Heart left ventricle (tissue), 16 donors: ENCODE measurements at regions not wholly inside any gene's neighbourhood (a gene's known extent, or its start where the extent isn't known, plus 50 kb on each side); places are given as distances from the start of the nearest gene placed in this dataset.

ENCODE experiments used
- ATAC-seq, 4 donors: fragments of 200-7000 bp; cut with Tn5 transposase; one replicate each; pipeline ENCODE4 v1.9.1; 2020 to 2022; ENCODE audit warnings: moderate library complexity in 4 of 4, mild to moderate bottlenecking in 3 of 4, moderate number of reproducible peaks in 1 of 4
- DNase-seq, 5 donors: peaks; one replicate each; pipeline ENCODE4 v3.0.0-alpha.2; 2020
- H3K27ac ChIP-seq, 12 donors: fragments of 200-600 bp; sonication (generic) in 4 of 12; one replicate each; pipeline versions ENCODE4 v1.5.0 to v1.8.0; 2016 to 2022; ENCODE audit warnings: mild to moderate bottlenecking in 2 of 12
- H3K27me3 ChIP-seq, 9 donors: fragments of 200-600 bp; sonication (generic) in 2 of 9; one replicate each; pipeline versions ENCODE4 v1.5.1 to v1.8.0; 2016 to 2022; ENCODE audit warnings: mild to moderate bottlenecking in 3 of 9
- H3K36me3 ChIP-seq, 9 donors: fragments of 200-600 bp; sonication (generic) in 2 of 9; one replicate each; pipeline versions ENCODE4 v1.5.0 to v1.8.0; 2018 to 2022; ENCODE audit warnings: mild to moderate bottlenecking in 2 of 9
- H3K4me1 ChIP-seq, 12 donors: fragments of 200-600 bp; sonication (generic) in 4 of 12; one replicate each; pipeline versions ENCODE4 v1.5.0 to v1.8.0; 2016 to 2022; ENCODE audit warnings: mild to moderate bottlenecking in 3 of 12
- H3K4me3 ChIP-seq, 12 donors: fragments of 200-600 bp; sonication (generic) in 4 of 12; one replicate each; pipeline versions ENCODE4 v1.5.0 to v1.8.0; 2017 to 2022; ENCODE audit warnings: mild to moderate bottlenecking in 9 of 12, moderate library complexity in 4 of 12
- H3K9me3 ChIP-seq, 12 donors: fragments of 200-600 bp; sonication (generic) in 4 of 12; one replicate each; pipeline versions ENCODE4 v1.5.0 to v1.8.0; 2016 to 2022; ENCODE audit warnings: mild to moderate bottlenecking in 1 of 12
- POLR2A ChIP-seq, 2 donors: fragments of 450-650 bp; IDR thresholded peaks; one replicate each; pipeline ENCODE4 v1.6.1; 2017; ENCODE audit warnings: antibody characterized with exemption in 2 of 2, mild to moderate bottlenecking in 2 of 2, moderate library complexity in 2 of 2
- WGBS, 4 donors: extraction: QIAGEN DNeasy Blood & Tissue Kit in 2 of 4; methylation state at CpG; one replicate each; pipeline versions ENCODE4 v1.1.5 to v1.1.7; 2013 to 2018; 5-methylcytosine and 5-hydroxymethylcytosine counted together
- intact Hi-C, 10 donors: fragments of 100-400 bp; cut with DNase I; formaldehyde crosslinking; loops; one replicate each; pipeline versions ENCODE4 v1.11.1 to v1.14.2; 2022
- TF ChIP-seq, protein P1 (sequence below), 12 donors: fragments of 200-600 bp; sonication (generic) in 4 of 12; IDR thresholded peaks; one replicate each; pipeline versions ENCODE4 v1.5.0 to v1.8.0; 2018 to 2022; ENCODE audit warnings: antibody characterized with exemption in 12 of 12, mild to moderate bottlenecking in 5 of 12
- donor health status: ischemic (EF 13 %, LVEDD 7.1; RV severe dilation, severe dysfunction).
- donor health status: healthy with polysubstance abuse.
- donor health status: DM: no; HTN: yes; CAD: no.
- donor health status: DM: no; HTN: no; CAD: no.
- donor health status: ischemic (EF 25% LVEDD 6.9; RV normal size, moderate dysfunction).
- donor health status: ischemic (EF 25% LVEDD 5.7; RV mildly dilated, moderate dysfunction).
- donor health status: healthy.
- donor health status: DM: yes; HTN: yes; CAD: no.
- donor health status: ischemic (EF 35%, LVEDD 5.7; RV mildly dilated, moderate dysfunction).
- donor health status: nonischemic (EF 11% LVEDD 7.7; RV severe dilation, severe dysfunction).
- donor health status: DM: yes; HTN: yes; CAD: no.
- donor health status: PGD.
- donor health status: ischemic (EF 29% LVEDD 5.4; RV normal size, mild dysfunction).
- donor health status: nonischemic (EF 23%, LVEDD 6.1; RV moderate dilation, normal function).

DNA sequence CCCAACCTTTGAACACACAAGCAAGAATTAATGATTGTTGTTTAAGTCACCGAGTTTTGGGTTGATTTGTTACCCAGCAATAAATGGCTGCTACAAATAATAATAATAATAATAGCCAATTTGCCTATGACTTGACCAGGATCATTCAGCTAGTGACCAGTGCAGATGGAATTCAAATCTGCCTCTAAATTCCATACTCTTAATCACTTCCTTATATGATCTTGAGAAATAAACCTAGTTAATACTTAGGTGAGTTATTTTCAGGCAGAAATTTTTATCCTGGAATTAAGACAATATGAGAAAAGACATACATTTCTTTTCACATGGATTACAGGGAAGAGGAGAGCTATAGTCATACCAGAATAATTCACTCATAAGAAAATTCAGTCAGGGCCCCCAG lies 116.0 kb upstream of the GALNT15 start:
- WGBS, 4 donors = 89 to 96% (median 90%) methylated on average over 1 of the region's 1 CpG
- H3K27me3 ChIP-seq = no peaks in the 10 kb centered on the region
- no peaks in the 10 kb centered on the region for H3K9me3 ChIP-seq
- DNase-seq (no peak), ATAC-seq (no peak)
- H3K27ac ChIP-seq = peak overlapping the region in 6 of 12 donors; percentile 72 to 84 (median 74)
- H3K4me3 ChIP-seq = no peak overlapping the region
- H3K36me3 ChIP-seq = no peaks in the 10 kb centered on the region
- intact Hi-C loops = loop anchor here in 2 of 10 donors (5.0 to 10.0 kb wide), 3 partner anchors 74 to 496 kb away; no protein-coding TSS in a partner anchor
- peaks cover 0 to 34% (median 21%) of the 10 kb centered on the region in 12 donors for H3K4me1 ChIP-seq
- no peak for TF ChIP-seq POLR2A (IDR thresholded peaks at IDR 0.05)
- TF ChIP-seq, protein P1, sequence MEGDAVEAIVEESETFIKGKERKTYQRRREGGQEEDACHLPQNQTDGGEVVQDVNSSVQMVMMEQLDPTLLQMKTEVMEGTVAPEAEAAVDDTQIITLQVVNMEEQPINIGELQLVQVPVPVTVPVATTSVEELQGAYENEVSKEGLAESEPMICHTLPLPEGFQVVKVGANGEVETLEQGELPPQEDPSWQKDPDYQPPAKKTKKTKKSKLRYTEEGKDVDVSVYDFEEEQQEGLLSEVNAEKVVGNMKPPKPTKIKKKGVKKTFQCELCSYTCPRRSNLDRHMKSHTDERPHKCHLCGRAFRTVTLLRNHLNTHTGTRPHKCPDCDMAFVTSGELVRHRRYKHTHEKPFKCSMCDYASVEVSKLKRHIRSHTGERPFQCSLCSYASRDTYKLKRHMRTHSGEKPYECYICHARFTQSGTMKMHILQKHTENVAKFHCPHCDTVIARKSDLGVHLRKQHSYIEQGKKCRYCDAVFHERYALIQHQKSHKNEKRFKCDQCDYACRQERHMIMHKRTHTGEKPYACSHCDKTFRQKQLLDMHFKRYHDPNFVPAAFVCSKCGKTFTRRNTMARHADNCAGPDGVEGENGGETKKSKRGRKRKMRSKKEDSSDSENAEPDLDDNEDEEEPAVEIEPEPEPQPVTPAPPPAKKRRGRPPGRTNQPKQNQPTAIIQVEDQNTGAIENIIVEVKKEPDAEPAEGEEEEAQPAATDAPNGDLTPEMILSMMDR (IDR thresholded peaks at IDR 0.05) = no peak

DNA sequence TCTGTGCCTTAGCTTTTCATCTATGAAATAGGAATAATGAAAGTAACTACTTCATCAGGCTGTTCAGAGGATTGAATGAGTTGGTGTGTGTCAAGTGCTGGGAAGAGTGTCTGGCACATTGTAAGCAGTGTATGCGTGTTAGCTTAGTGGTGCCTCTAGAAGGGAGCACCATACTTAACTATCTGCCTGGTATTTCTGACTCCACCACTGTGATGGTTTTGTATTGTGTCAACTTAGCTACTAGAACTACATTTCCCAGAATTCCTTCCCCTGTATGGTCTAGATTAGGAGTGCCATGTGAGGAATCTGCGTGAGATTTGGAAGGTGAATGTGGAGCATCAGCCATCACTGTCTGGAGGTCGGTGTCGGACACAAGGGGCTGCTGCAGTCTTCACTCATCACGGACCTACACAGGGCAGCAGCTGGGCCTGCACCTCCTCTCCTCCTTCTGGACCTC lies 115.4 kb upstream of the GALNT15 start:
- Histone ChIP-seq H3K27ac (peak overlapping the region in 8 of 12 donors; percentile 71 to 86 (median 74)), H3K4me3 (no peak overlapping the region), H3K36me3 (no peaks in the 10 kb centered on the region), H3K4me1 (peaks cover 0 to 30% (median 20%) of the 10 kb centered on the region in 12 donors), H3K27me3 (no peaks in the 10 kb centered on the region), H3K9me3 (no peaks in the 10 kb centered on the region)
- TF ChIP-seq, protein P1 (IDR thresholded peaks at IDR 0.05) = no peak
- TF ChIP-seq POLR2A (IDR thresholded peaks at IDR 0.05) = no peak
- DNase-seq (no peak), ATAC-seq (no peak)
- WGBS, 4 donors = 92 to 100% (median 95%) methylated on average over 5 of the region's 5 CpGs
- intact Hi-C loops = loop anchor here in 2 of 10 donors (5.0 to 10.0 kb wide), 3 partner anchors 73 to 496 kb away; no protein-coding TSS in a partner anchor

DNA sequence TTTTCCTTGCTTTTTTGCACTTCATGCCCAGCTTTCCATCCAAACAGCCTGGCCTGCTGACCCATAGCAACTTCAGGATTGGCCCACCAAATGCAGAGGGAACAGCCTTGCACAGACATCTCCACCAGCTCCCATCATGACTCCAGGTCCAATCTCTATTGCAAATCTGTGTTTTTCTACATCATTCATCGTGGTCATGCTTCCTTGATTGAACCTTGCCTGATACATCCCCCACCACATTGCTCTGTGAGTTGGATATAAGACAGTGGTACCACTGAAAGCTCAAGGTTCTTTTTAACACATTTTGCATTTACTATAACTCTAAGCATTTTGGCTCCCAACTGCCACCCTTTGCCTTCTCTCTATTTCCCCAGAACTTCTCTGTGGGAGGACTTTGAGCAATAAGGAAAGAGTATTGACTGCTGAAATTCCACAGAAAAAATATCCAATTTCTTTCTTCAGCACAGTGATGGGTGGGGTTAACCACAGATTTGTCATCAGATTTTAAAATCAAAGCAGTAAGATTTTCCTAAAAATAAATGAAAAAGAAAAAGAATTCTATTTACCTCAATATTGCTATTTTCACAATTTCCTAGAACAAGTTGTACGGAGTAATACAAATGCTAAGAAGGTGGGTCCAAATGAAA lies 114.6 kb upstream of the GALNT15 start:
- ATAC-seq (peak in 2 of 4 donors; percentile 9 to 23), DNase-seq (no peak)
- intact Hi-C loops = loop anchor here in 3 of 10 donors (5.0 to 10.0 kb wide), 4 partner anchors 52 to 495 kb away; no protein-coding TSS in a partner anchor
- H3K27ac ChIP-seq = peak overlapping the region in 9 of 12 donors; percentile 41 to 86 (median 73)
- 71 to 80% (median 73%) methylated on average over 2 of the region's 2 CpGs for WGBS, 4 donors
- no peak for TF ChIP-seq POLR2A (IDR thresholded peaks at IDR 0.05)
- TF ChIP-seq, protein P1 (IDR thresholded peaks at IDR 0.05) = no peak
- H3K9me3 ChIP-seq = no peaks in the 10 kb centered on the region
- H3K4me1 ChIP-seq = peaks cover 0 to 38% (median 24%) of the 10 kb centered on the region in 12 donors
- H3K36me3 ChIP-seq = no peaks in the 10 kb centered on the region
- no peaks in the 10 kb centered on the region for H3K27me3 ChIP-seq
- H3K4me3 ChIP-seq = no peak overlapping the region

DNA sequence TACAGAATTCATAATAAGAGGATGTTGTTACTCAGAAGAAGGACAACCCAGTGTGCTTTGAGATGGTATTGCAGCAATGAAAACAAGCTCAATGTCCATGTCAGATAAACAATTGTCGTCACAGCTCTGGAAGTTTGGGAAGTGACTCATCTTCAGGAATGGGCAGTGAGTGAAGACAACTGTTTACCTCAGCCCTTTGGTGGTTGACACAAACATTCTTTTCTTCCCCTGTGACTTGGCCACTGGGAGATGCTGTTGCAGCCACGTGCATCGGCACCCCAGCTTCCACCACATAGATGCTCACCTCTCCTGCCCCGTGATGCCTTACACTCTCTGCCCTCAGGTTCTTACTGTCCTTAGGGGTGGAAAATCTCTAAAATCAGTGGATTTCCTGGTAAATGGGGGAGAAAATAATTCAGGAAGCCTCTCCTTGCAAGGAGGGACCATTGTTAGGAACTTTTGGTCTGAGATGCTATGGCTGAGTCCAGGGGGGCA lies 114.1 kb upstream of the GALNT15 start:
- no peaks in the 10 kb centered on the region for H3K36me3 ChIP-seq
- WGBS, 4 donors = 39 to 55% (median 43%) methylated on average over 4 of the region's 4 CpGs
- H3K4me3 ChIP-seq = no peak overlapping the region
- ATAC-seq = peak; percentile 53 to 92 (median 86)
- H3K27me3 ChIP-seq = no peaks in the 10 kb centered on the region
- H3K4me1 ChIP-seq = peaks cover 0 to 42% (median 28%) of the 10 kb centered on the region in 12 donors
- no peak for TF ChIP-seq POLR2A (IDR thresholded peaks at IDR 0.05)
- TF ChIP-seq, protein P1 (IDR thresholded peaks at IDR 0.05) = peak in 2 of 12 donors; percentile 6 to 11
- peak in 1 of 5 donors; percentile 57 for DNase-seq
- H3K27ac ChIP-seq = peak overlapping the region in 10 of 12 donors; percentile 6 to 86 (median 74)
- no peaks in the 10 kb centered on the region for H3K9me3 ChIP-seq
- intact Hi-C loops = loop anchor here in 1 of 10 donors (5.0 kb wide), 1 partner anchor 52 kb away; no protein-coding TSS in a partner anchor
